SJCRH30 (cell line): ENCODE measurements at regions not wholly inside any gene's neighbourhood (a gene's known extent, or its start where the extent isn't known, plus 50 kb on each side); places are given as distances from the start of the nearest gene placed in this dataset.
"Not testable (repeated sequence)": the region's sequence is repeated elsewhere in the genome, so short reads cannot be mapped to it uniquely, and the experiment has no call there.

ENCODE experiments used
- DNase-seq, 2 experiments: peaks; one replicate each; pipeline ENCODE4 v3.0.0-alpha.2; 2015 to 2020
- H3K27ac ChIP-seq: fragments of 250-450 bp; sonication (Bioruptor Pico); 2 replicates; pipeline ENCODE4 v1.5.1; 2020; ENCODE audit warnings: mild to moderate bottlenecking, moderate library complexity
- H3K27me3 ChIP-seq: fragments of 250-450 bp; sonication (Bioruptor Pico); 2 replicates; pipeline ENCODE4 v1.5.1; 2020; ENCODE audit warnings: mild to moderate bottlenecking, moderate library complexity
- H3K36me3 ChIP-seq: fragments of 250-450 bp; sonication (Bioruptor Pico); 2 replicates; pipeline ENCODE4 v1.5.1; 2020; ENCODE audit warnings: mild to moderate bottlenecking, moderate library complexity
- H3K4me1 ChIP-seq: fragments of 250-450 bp; sonication (Bioruptor Pico); 2 replicates; pipeline ENCODE4 v1.5.1; 2020; ENCODE audit warnings: mild to moderate bottlenecking, moderate library complexity
- H3K4me3 ChIP-seq: fragments of 250-450 bp; sonication (Bioruptor Pico); 2 replicates; pipeline ENCODE4 v1.5.1; 2020; ENCODE audit warnings: mild to moderate bottlenecking, moderate library complexity
- H3K9me3 ChIP-seq: fragments of 250-450 bp; sonication (Bioruptor Pico); replicated peaks from 2 replicates; pipeline ENCODE4 v1.5.1; 2020; ENCODE audit warnings: mild to moderate bottlenecking, moderate library complexity

- no peaks in the 10 kb centered on the region for H3K4me1 ChIP-seq
- no peak overlapping the region for H3K27ac ChIP-seq
- no peaks in the 10 kb centered on the region for H3K9me3 ChIP-seq
- no peak for DNase-seq
- H3K27me3 ChIP-seq: no peaks in the 10 kb centered on the region
- H3K4me3 ChIP-seq: no peak overlapping the region
- H3K36me3 ChIP-seq: no peaks in the 10 kb centered on the region
Measured at GRCh38 chrX:117843749-117844148, 272.9 kb downstream of the KLHL13 start.

- Histone ChIP-seq H3K27ac (no peak overlapping the region), H3K4me1 (no peaks in the 10 kb centered on the region), H3K4me3 (no peak overlapping the region), H3K27me3 (no peaks in the 10 kb centered on the region), H3K36me3 (no peaks in the 10 kb centered on the region), H3K9me3 (no peaks in the 10 kb centered on the region)
- no peak for DNase-seq
Measured at GRCh38 chrX:117840645-117841044, 276.0 kb downstream of the KLHL13 start.

- Histone ChIP-seq H3K36me3 (no peaks in the 10 kb centered on the region), H3K9me3 (no peaks in the 10 kb centered on the region), H3K27me3 (no peaks in the 10 kb centered on the region)
Measured at GRCh38 chrX:117839544-117839943, 277.1 kb downstream of the KLHL13 start.

GRCh38 chrX:117838581-117839331, 277.9 kb downstream of the KLHL13 start:
- H3K36me3 ChIP-seq: no peaks in the 10 kb centered on the region

More at GRCh38 chrX:117839544-117839943, 277.1 kb downstream of the KLHL13 start:
- Histone ChIP-seq H3K27ac (no peak overlapping the region), H3K4me3 (no peak overlapping the region), H3K4me1 (no peaks in the 10 kb centered on the region)
- peak; percentile 2 to 8 for DNase-seq

GRCh38 chrX:117835034-117835433, 281.6 kb downstream of the KLHL13 start:
- no peaks in the 10 kb centered on the region for H3K4me1 ChIP-seq
- no peaks in the 10 kb centered on the region for H3K27me3 ChIP-seq

More at GRCh38 chrX:117838581-117839331, 277.9 kb downstream of the KLHL13 start:
- DNase-seq: peak in 1 of 2 experiments; percentile 1
- no peak overlapping the region for H3K27ac ChIP-seq
- no peaks in the 10 kb centered on the region for H3K27me3 ChIP-seq
- no peak overlapping the region for H3K4me3 ChIP-seq
- no peaks in the 10 kb centered on the region for H3K4me1 ChIP-seq
- H3K9me3 ChIP-seq: no peaks in the 10 kb centered on the region

GRCh38 chrX:117834076-117834475, 282.5 kb downstream of the KLHL13 start:
- H3K9me3 ChIP-seq: no peaks in the 10 kb centered on the region
- no peaks in the 10 kb centered on the region for H3K36me3 ChIP-seq
- no peak overlapping the region for H3K4me3 ChIP-seq
- H3K4me1 ChIP-seq: no peaks in the 10 kb centered on the region
- no peak overlapping the region for H3K27ac ChIP-seq
- no peak for DNase-seq
- no peaks in the 10 kb centered on the region for H3K27me3 ChIP-seq

More at GRCh38 chrX:117835034-117835433, 281.6 kb downstream of the KLHL13 start:
- no peaks in the 10 kb centered on the region for H3K36me3 ChIP-seq
- peak; percentile 13 to 45 for DNase-seq
- H3K27ac ChIP-seq: no peak overlapping the region
- no peak overlapping the region for H3K4me3 ChIP-seq
- no peaks in the 10 kb centered on the region for H3K9me3 ChIP-seq

GRCh38 chrX:117821472-117821871, 295.1 kb downstream of the KLHL13 start:
- H3K27me3 ChIP-seq, H3K27ac ChIP-seq, DNase-seq, H3K36me3 ChIP-seq, H3K4me3 ChIP-seq, H3K9me3 ChIP-seq, H3K4me1 ChIP-seq: not testable (repeated sequence)

GRCh38 chrX:117808426-117808825, 308.2 kb downstream of the KLHL13 start:
- no peak overlapping the region for H3K27ac ChIP-seq
- H3K4me1 ChIP-seq: peaks cover 3% of the 10 kb centered on the region; the same call in 1 of the 2 replicates
- H3K9me3 ChIP-seq: no peaks in the 10 kb centered on the region
- DNase-seq: peak; percentile 43 to 64
- H3K4me3 ChIP-seq: no peak overlapping the region
- H3K36me3 ChIP-seq: no peaks in the 10 kb centered on the region
- H3K27me3 ChIP-seq: no peaks in the 10 kb centered on the region

- no peak for DNase-seq
- Histone ChIP-seq H3K27me3 (no peaks in the 10 kb centered on the region), H3K9me3 (no peaks in the 10 kb centered on the region), H3K27ac (no peak overlapping the region), H3K4me1 (peaks cover 3% of the 10 kb centered on the region; the same call in 1 of the 2 replicates), H3K36me3 (no peaks in the 10 kb centered on the region), H3K4me3 (no peak overlapping the region)
Measured at GRCh38 chrX:117803463-117803862, 313.1 kb downstream of the KLHL13 start.

GRCh38 chrX:117788339-117788738, 328.3 kb downstream of the KLHL13 start:
- H3K27me3 ChIP-seq: no peaks in the 10 kb centered on the region
- H3K36me3 ChIP-seq: no peaks in the 10 kb centered on the region
- no peaks in the 10 kb centered on the region for H3K4me1 ChIP-seq
- DNase-seq: no peak
- no peak overlapping the region for H3K27ac ChIP-seq
- H3K4me3 ChIP-seq: no peak overlapping the region
- no peaks in the 10 kb centered on the region for H3K9me3 ChIP-seq

- H3K27ac ChIP-seq: no peak overlapping the region
- no peaks in the 10 kb centered on the region for H3K4me1 ChIP-seq
- no peak for DNase-seq
- H3K9me3 ChIP-seq: no peaks in the 10 kb centered on the region
- H3K36me3 ChIP-seq: no peaks in the 10 kb centered on the region
- no peak overlapping the region for H3K4me3 ChIP-seq
- H3K27me3 ChIP-seq: no peaks in the 10 kb centered on the region
Measured at GRCh38 chrX:117771384-117771783, 345.2 kb downstream of the KLHL13 start.

GRCh38 chrX:117768861-117769604, 347.6 kb downstream of the KLHL13 start:
- no peaks in the 10 kb centered on the region for H3K9me3 ChIP-seq
- DNase-seq: no peak
- no peaks in the 10 kb centered on the region for H3K4me1 ChIP-seq
- H3K27me3 ChIP-seq: no peaks in the 10 kb centered on the region
- H3K36me3 ChIP-seq: no peaks in the 10 kb centered on the region
- H3K4me3 ChIP-seq: no peak overlapping the region
- H3K27ac ChIP-seq: no peak overlapping the region

- Histone ChIP-seq H3K4me3 (no peak overlapping the region), H3K9me3 (no peaks in the 10 kb centered on the region)
Measured at GRCh38 chrX:117765211-117765610, 351.4 kb downstream of the KLHL13 start.

GRCh38 chrX:117752745-117753144, 363.9 kb downstream of the KLHL13 start:
- H3K27ac ChIP-seq: no peak overlapping the region
- H3K36me3 ChIP-seq: no peaks in the 10 kb centered on the region
- H3K4me3 ChIP-seq: no peak overlapping the region
- no peaks in the 10 kb centered on the region for H3K27me3 ChIP-seq
- H3K9me3 ChIP-seq: no peaks in the 10 kb centered on the region
- no peaks in the 10 kb centered on the region for H3K4me1 ChIP-seq
- DNase-seq: no peak

More at GRCh38 chrX:117765211-117765610, 351.4 kb downstream of the KLHL13 start:
- Histone ChIP-seq H3K4me1 (no peaks in the 10 kb centered on the region), H3K36me3 (no peaks in the 10 kb centered on the region), H3K27me3 (no peaks in the 10 kb centered on the region), H3K27ac (no peak overlapping the region)
- DNase-seq: no peak

GRCh38 chrX:117751155-117751554, 365.5 kb downstream of the KLHL13 start:
- H3K9me3 ChIP-seq: no peaks in the 10 kb centered on the region
- no peak for DNase-seq
- H3K4me3 ChIP-seq: no peak overlapping the region
- H3K4me1 ChIP-seq: no peaks in the 10 kb centered on the region
- H3K36me3 ChIP-seq: no peaks in the 10 kb centered on the region
- H3K27me3 ChIP-seq: no peaks in the 10 kb centered on the region
- H3K27ac ChIP-seq: no peak overlapping the region
